ENCODE measurements at regions not wholly inside any gene's neighbourhood (a gene's known extent, or its start where the extent isn't known, plus 50 kb on each side); places are given as distances from the start of the nearest gene placed in this dataset.

GRCh38 chr16:73909529-73910035 is 387.0 kb upstream of the PSMD7 start:
- TF ChIP-seq, protein P1, sequence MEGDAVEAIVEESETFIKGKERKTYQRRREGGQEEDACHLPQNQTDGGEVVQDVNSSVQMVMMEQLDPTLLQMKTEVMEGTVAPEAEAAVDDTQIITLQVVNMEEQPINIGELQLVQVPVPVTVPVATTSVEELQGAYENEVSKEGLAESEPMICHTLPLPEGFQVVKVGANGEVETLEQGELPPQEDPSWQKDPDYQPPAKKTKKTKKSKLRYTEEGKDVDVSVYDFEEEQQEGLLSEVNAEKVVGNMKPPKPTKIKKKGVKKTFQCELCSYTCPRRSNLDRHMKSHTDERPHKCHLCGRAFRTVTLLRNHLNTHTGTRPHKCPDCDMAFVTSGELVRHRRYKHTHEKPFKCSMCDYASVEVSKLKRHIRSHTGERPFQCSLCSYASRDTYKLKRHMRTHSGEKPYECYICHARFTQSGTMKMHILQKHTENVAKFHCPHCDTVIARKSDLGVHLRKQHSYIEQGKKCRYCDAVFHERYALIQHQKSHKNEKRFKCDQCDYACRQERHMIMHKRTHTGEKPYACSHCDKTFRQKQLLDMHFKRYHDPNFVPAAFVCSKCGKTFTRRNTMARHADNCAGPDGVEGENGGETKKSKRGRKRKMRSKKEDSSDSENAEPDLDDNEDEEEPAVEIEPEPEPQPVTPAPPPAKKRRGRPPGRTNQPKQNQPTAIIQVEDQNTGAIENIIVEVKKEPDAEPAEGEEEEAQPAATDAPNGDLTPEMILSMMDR (IDR thresholded peaks at IDR 0.05) = no peak

DNA sequence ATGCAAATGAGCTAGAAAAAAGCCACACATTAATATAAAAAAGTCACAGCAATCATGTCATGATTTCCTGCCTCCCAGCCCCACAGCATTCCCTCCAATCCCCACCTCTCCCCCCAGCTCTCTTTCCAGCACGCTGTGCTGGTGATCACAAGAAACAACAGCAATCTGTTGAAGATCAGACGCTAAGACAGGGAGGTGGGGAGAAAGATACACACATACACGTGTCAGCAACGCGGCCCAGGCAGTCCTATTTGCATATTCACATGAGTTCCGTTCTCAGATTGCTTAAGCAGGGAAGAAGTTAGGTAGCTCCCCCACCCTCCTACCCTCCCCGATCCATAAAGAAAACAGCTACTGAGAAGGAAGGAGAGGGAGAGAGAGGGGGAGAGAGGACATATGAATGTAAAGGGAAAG is 405.5 kb upstream of the PSMD7 start:
- TF ChIP-seq, protein P1 (IDR thresholded peaks at IDR 0.05) = no peak

DNA sequence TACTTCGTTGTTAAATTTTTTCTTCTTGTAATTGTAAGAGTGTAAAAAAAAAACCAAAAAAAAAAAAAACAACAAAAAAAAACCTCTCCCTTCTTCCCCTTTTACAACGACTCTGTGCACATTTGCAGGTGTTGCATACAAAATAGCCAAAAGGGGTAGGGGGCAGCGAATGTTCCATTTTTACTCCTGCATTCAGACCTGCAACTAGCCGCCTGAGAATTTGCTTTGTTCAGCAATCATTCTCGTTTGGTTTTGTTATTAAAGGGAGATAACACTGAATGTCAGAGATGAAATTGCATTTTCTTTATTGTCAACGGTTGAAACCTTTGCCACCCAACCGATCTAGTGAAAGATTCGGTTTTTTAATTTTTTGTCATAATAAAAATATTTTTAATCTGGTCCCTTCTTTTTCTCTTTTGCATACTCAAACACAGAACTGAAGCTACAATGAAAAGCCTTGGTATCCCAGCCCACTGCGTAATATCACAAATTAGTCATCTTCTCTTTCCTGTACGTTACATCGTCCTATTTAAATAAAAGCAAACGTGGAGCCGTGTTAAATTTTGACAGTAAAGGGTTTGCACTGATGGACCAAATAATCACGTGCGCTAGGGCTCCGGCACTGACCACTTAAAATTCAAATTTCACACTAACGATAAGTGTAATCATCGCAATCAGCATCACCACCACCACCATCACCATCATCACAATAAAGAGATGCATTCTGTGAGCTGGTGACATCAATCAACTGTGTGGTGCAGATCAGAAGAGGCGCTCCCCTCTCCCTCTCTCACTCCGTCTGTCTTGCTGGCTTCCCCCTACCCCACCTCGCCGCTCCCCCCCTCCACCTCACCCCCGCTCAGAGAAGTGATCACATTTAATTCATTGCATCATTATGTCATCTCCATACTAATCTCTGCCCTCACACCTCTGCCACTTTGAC is 406.2 kb upstream of the PSMD7 start:
- TF ChIP-seq, protein P1 (IDR thresholded peaks at IDR 0.05) = no peak

- TF ChIP-seq, protein P1 (IDR thresholded peaks at IDR 0.05) = no peak
Observed at GRCh38 chr16:73888840-73889490, 407.6 kb upstream of the PSMD7 start.

DNA sequence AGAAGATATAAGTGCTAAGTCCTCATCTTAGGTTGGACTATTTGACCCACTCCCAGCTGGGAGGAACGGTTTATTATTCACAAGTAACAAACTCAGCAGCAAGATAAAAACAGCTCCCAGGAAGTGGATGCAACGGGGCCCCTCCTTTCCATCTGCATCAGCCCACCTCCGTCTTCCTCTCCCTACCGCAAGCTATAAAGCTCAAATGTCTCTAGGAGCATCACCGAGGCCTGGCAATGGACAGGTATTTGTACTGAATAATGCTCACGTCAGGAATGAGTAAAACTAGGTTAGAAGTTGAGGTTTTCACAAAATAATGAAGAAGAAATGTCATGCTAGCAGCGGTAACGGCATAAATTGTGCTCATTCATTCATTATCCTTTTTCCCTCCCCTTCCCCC is 408.7 kb upstream of the PSMD7 start:
- TF ChIP-seq, protein P1 (IDR thresholded peaks at IDR 0.05) = no peak

- TF ChIP-seq, protein P1 (IDR thresholded peaks at IDR 0.05) = no peak
Observed at GRCh38 chr16:73886426-73886825, 410.2 kb upstream of the PSMD7 start.

DNA sequence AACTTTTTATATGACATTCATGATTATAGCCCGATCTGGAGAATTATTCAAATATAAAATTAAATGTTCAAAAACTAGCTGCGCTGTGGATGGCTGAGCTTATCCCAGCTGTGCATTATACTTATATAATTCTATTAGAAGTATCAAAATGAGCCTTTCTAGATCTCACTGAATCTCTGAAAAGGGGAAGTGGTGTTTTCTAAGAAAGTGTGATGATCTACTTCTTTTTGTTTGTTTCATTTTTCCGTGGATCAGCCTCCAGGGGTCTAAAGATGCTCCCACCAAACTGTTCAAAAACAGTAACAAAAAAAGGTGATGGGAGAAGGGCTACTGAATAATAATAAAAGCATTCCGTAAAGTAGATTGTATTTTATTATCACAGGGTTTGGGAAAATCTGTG is 411.3 kb upstream of the PSMD7 start:
- TF ChIP-seq, protein P1 (IDR thresholded peaks at IDR 0.05) = no peak

All from LNCAP (cell line).